OCI-LY1 (cell line): ENCODE measurements at regions not wholly inside any gene's neighbourhood (a gene's known extent, or its start where the extent isn't known, plus 50 kb on each side); places are given as distances from the start of the nearest gene placed in this dataset.

Source experiments
- H2AFZ ChIP-seq: fragments of 200-600 bp; sonication (generic), shearing (Covaris generic); 2 replicates; pipeline ENCODE4 v1.6.0; 2014; ENCODE audit warnings: antibody characterized with exemption, mild to moderate bottlenecking, low read length
- H3F3A ChIP-seq: fragments of 200-600 bp; sonication (generic), shearing (Covaris generic); 2 replicates; pipeline ENCODE4 v1.6.0; 2014; ENCODE audit warnings: mild to moderate bottlenecking, antibody characterized with exemption, low read length, moderate library complexity; ENCODE audit not compliant: insufficient read depth
- H3K27ac ChIP-seq: fragments of 200-600 bp; sonication (generic); 2 replicates; pipeline ENCODE4 v1.5.1; 2014; ENCODE audit warnings: low read length, mixed run types, mild to moderate bottlenecking, low read depth; ENCODE audit not compliant: poor library complexity, severe bottlenecking
- H3K27me3 ChIP-seq: fragments of 200-600 bp; sonication (generic); 2 replicates; pipeline ENCODE4 v1.6.0; 2014; ENCODE audit warnings: antibody characterized with exemption, mild to moderate bottlenecking, low read length, moderate library complexity; ENCODE audit not compliant: insufficient read depth
- H3K36me3 ChIP-seq: fragments of 200-600 bp; sonication (generic); 2 replicates; pipeline ENCODE4 v1.6.1; 2014; ENCODE audit warnings: mild to moderate bottlenecking, antibody characterized with exemption, low read length, moderate library complexity, mixed read lengths; ENCODE audit not compliant: insufficient read depth
- H3K4me1 ChIP-seq: fragments of 200-600 bp; sonication (generic); 2 replicates; pipeline ENCODE4 v1.5.1; 2014; ENCODE audit warnings: mild to moderate bottlenecking, low read length, moderate library complexity; ENCODE audit not compliant: insufficient read depth, severe bottlenecking
- H3K4me2 ChIP-seq: fragments of 200-600 bp; sonication (generic), shearing (Covaris generic); 2 replicates; pipeline ENCODE4 v1.6.1; 2014; ENCODE audit warnings: low read length
- H3K4me3 ChIP-seq: fragments of 200-600 bp; sonication (generic); 2 replicates; pipeline ENCODE4 v1.5.1; 2014; ENCODE audit warnings: low read length, low read depth, mild to moderate bottlenecking, mixed read lengths; ENCODE audit not compliant: poor library complexity, severe bottlenecking
- H3K79me2 ChIP-seq: fragments of 200-600 bp; shearing (Covaris generic); 2 replicates; pipeline ENCODE4 v1.6.1; 2016; ENCODE audit warnings: mixed run types, low read length, mixed read lengths; ENCODE audit not compliant: insufficient read depth
- H3K9ac ChIP-seq: fragments of 200-600 bp; sonication (generic), shearing (Covaris generic); 2 replicates; pipeline ENCODE4 v1.6.1; 2014; ENCODE audit warnings: mild to moderate bottlenecking, low read length, mixed read lengths
- H3K9me2 ChIP-seq: fragments of 200-600 bp; sonication (generic), shearing (Covaris generic); 2 replicates; pipeline ENCODE4 v1.6.1; 2014; ENCODE audit warnings: low read depth, mild to moderate bottlenecking, low read length, mixed read lengths
- H3K9me3 ChIP-seq: fragments of 200-600 bp; shearing (Covaris generic); 2 replicates; pipeline ENCODE4 v1.6.1; 2014; ENCODE audit warnings: low read length, mixed read lengths
- H4K20me1 ChIP-seq: fragments of 200-600 bp; sonication (generic), shearing (Covaris generic); 2 replicates; pipeline ENCODE4 v1.6.0; 2016; ENCODE audit warnings: mild to moderate bottlenecking, low read length; ENCODE audit not compliant: insufficient read depth
- CTCF ChIP-seq: fragments of 200-600 bp; sonication (generic), shearing (Covaris generic); IDR thresholded peaks from 2 replicates; pipeline ENCODE4 v1.5.1; 2017; ENCODE audit warnings: mild to moderate bottlenecking, antibody characterized with exemption, low read length, moderate library complexity, mixed read lengths
- EZH2 ChIP-seq: fragments of 200-600 bp; sonication (generic), shearing (Covaris generic); IDR thresholded peaks from 2 replicates; pipeline ENCODE4 v1.8.0; 2017; ENCODE audit warnings: borderline replicate concordance, mixed run types, mild to moderate bottlenecking, antibody characterized with exemption, low read length, moderate library complexity, mixed read lengths

GRCh38 chr18:61697306-61697909 is 195.4 kb downstream of the RNF152 start:
- no peaks in the 10 kb centered on the region for H3F3A ChIP-seq
- TF ChIP-seq CTCF (no peak), EZH2 (no peak)
- no peaks in the 10 kb centered on the region for H3K36me3 ChIP-seq
- H3K4me3 ChIP-seq, result no peak overlapping the region
- no peak overlapping the region for H3K4me2 ChIP-seq
- H3K79me2 ChIP-seq, result no peaks in the 10 kb centered on the region
- no peaks in the 10 kb centered on the region for H4K20me1 ChIP-seq
- no peak overlapping the region for H3K27ac ChIP-seq
- no peaks in the 10 kb centered on the region for H3K4me1 ChIP-seq
- H3K27me3 ChIP-seq, result no peaks in the 10 kb centered on the region
- no peak overlapping the region for H2AFZ ChIP-seq
- no peaks in the 10 kb centered on the region for H3K9me3 ChIP-seq
- no peaks in the 10 kb centered on the region for H3K9me2 ChIP-seq
- H3K9ac ChIP-seq, result no peak overlapping the region

GRCh38 chr18:61694236-61694635 is 198.6 kb downstream of the RNF152 start:
- Histone ChIP-seq H3K9me3 (no peaks in the 10 kb centered on the region), H3K4me3 (no peak overlapping the region), H3K27me3 (no peaks in the 10 kb centered on the region), H3F3A (no peaks in the 10 kb centered on the region), H3K27ac (no peak overlapping the region), H3K4me1 (no peaks in the 10 kb centered on the region), H4K20me1 (no peaks in the 10 kb centered on the region), H3K4me2 (no peak overlapping the region), H3K79me2 (no peaks in the 10 kb centered on the region), H3K36me3 (no peaks in the 10 kb centered on the region), H3K9ac (no peak overlapping the region), H3K9me2 (no peaks in the 10 kb centered on the region), H2AFZ (no peak overlapping the region)
- TF ChIP-seq CTCF (no peak), EZH2 (no peak)

- Histone ChIP-seq H3K27ac (no peak overlapping the region), H3K4me3 (no peak overlapping the region), H3K9me3 (no peaks in the 10 kb centered on the region), H4K20me1 (no peaks in the 10 kb centered on the region), H2AFZ (no peak overlapping the region), H3K27me3 (no peaks in the 10 kb centered on the region), H3K79me2 (no peaks in the 10 kb centered on the region), H3K9me2 (no peaks in the 10 kb centered on the region), H3K4me1 (no peaks in the 10 kb centered on the region), H3K9ac (no peak overlapping the region), H3K36me3 (no peaks in the 10 kb centered on the region), H3F3A (no peaks in the 10 kb centered on the region), H3K4me2 (no peak overlapping the region)
- TF ChIP-seq CTCF (no peak), EZH2 (no peak)
Observed at GRCh38 chr18:61690418-61691138, 202.2 kb downstream of the RNF152 start.
